NCI-H526 (cell line): ENCODE measurements at regions not wholly inside any gene's neighbourhood (a gene's known extent, or its start where the extent isn't known, plus 50 kb on each side); places are given as distances from the start of the nearest gene placed in this dataset.
"Not testable (repeated sequence)": the region's sequence is repeated elsewhere in the genome, so short reads cannot be mapped to it uniquely, and the experiment has no call there.

ENCODE experiments used
- DNase-seq, 2 experiments: peaks; one replicate each; lab custom pipeline; 2025; lab: John Stamatoyannopoulos, UW

- DNase-seq = no peak
Observed at GRCh38 chr1:47491341-47491753, 53.5 kb downstream of the FOXD2 start.

- no peak for DNase-seq
Observed at GRCh38 chr1:47495176-47495713, 57.4 kb downstream of the FOXD2 start.

DNA sequence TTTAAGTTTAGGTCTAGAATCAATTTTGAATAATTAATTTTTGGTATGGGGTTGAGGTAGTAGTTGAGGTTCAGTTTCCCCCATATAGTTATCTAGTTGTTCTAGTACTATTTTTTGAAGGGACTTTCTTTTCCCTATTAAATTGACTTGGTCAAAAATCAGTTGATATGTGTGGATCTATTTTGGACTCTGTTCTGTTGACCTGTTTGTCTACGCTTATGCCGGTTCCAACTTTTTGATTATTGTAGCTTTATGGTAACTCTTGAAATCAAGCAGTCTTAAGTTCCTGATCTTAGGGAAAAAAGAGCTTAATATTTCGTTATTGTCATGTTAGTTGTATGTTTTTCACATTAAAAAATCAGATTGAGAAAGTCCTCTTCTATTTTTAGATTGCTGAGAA is 60.7 kb downstream of the FOXD2 start:
- no peak for DNase-seq

GRCh38 chr1:47501069-47501468 is 63.2 kb downstream of the FOXD2 start:
- no peak for DNase-seq

DNA sequence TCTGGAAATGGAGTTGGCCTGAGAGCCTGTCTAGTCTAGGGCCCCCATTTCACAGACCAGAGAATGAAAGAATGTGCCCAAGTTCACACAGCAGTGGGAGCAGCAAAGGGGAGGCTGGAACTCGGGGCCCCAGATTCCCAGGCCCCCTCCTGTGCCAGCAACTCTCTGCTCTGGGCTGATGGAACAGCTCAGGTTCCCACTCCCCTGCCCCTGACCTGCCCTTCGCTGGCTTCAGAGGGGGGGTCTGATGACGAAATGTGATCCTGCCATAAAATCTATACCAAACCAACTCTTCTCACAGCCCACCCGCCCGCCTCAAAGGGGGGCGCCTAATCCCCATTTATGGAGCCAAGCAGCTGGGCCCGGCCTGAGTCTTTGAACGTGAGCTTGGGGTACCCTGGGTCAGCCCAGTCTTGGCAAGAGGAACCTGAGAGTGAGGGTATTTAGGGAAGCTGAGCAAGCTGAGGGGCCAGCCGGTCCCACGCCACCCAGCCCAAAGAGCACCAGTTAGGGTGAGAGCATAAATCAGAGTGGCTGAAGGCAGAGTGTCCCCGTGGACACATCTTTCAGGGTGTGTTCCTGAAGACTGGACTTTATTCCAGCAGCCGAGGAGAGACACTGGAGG is 65.0 kb downstream of the FOXD2 start:
- no peak for DNase-seq

- not testable (repeated sequence) for DNase-seq
Observed at GRCh38 chr1:47504840-47505239, 67.0 kb downstream of the FOXD2 start.

DNA sequence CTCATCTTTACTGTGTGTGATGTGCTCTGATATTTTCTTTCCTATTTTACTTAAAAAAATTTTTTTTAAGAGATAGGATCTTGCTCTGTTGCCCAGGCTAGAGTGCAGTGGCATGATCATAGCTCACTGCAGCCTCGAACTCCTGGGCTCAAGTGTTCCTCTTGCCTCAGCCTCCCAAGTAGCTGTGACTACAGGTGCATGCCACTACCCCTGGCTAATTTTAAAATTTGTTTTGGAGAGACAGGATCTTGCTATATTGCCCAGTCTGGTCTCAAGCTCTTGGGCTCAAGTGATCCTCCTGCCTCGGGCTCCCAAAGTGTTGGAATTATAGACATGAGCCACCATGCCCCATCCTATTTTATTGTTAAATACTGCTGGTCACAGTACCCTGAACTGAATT is 67.4 kb downstream of the FOXD2 start:
- no peak for DNase-seq

GRCh38 chr1:47506053-47506452 is 68.2 kb downstream of the FOXD2 start:
- DNase-seq = no peak

GRCh38 chr1:47507144-47507543 is 69.3 kb downstream of the FOXD2 start:
- no peak for DNase-seq

- DNase-seq = peak in 1 of 2 experiments; percentile 60
Observed at GRCh38 chr1:47507881-47508701, 70.2 kb downstream of the FOXD2 start.

DNA sequence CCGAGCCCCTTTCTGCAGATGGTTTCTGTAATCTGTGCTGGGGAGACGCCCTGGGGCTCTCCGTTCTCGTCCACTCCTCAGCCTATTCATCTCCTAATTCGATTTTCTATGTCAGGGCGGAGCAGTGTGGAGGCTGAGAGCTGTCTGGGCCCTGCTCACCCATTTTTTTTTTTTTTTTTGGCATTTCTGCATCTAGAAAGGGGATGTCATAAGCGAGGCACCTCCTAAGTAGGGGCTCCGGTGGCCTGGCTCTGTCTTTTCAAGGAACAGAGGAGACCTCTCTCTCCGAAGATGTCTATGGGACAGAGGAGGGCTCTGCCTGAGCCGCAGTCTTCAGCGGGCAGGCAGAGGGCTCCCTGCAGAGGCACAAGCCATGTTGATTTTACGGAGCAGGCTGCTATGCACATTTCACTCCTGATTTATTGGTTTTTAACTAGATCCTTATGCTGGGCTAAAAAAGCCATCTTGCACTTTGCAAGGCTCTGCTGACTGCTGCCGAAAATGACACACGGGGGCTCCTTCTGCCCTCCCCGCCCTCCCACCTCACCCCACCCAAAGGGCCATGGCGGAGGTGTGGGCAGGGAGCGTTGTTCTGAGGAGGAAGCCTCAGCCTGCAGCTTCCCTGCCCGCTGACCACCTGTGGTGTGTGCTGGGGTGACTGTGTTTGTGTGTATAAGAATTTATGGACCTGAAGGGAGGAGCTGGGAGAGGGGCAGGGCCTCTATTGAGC is 71.0 kb downstream of the FOXD2 start:
- no peak for DNase-seq

GRCh38 chr1:47510282-47510811 is 72.5 kb downstream of the FOXD2 start:
- no peak for DNase-seq

- no peak for DNase-seq
Observed at GRCh38 chr1:47511825-47512224, 74.0 kb downstream of the FOXD2 start.

- no peak for DNase-seq
Observed at GRCh38 chr1:47513393-47513792, 75.5 kb downstream of the FOXD2 start.

- no peak for DNase-seq
Observed at GRCh38 chr1:47514229-47514628, 76.4 kb downstream of the FOXD2 start.

DNA sequence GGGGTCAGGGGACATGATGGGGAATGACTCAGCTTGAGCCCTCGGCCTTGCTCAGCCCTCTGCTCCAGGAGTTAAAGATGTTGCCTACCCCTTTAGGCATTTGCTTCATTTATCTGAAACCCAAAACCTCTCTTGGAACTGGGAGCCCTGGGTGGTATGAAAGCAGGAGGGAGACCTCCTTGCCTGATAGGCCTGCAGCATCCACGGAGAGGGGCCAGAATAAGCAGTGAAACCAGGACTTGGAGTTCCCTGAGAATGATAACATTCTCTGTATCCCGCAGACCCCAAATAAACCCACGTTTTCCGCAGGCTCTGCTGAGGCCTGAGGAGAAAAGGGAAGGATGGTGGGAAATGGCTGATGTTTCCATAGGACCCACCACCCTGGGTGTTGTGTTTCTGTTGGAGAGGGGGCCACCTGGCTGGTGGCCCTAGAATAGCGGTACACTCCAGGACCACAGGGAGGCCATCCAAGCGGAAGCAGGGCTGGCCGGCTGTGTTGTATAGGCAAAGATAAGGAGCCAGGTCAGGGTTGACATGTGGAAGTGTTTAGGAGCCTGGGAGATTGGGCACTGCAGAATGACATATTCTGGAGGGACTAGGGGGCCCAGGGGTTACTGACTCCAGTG is 77.4 kb downstream of the FOXD2 start:
- peak in 1 of 2 experiments; percentile 11 for DNase-seq

DNA sequence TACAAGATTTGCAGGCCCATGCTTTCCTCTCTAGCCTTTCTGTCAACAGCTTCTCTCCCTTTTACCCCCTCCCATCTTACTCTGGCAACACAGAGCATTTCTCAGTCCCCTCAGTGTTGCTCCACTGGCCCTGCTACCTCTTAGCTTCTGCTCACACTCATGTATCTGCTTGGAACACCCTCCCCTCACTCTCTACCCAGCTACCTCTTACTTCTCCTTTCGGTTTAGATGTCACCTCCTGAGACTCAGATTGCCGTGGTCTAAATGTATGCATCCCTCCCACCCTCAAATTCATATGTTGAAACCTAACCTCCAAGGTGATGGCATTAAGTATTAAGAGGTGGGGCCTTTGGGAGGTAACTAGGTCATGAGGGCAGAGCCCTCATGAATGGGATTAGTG is 80.1 kb downstream of the FOXD2 start:
- DNase-seq = no peak

DNA sequence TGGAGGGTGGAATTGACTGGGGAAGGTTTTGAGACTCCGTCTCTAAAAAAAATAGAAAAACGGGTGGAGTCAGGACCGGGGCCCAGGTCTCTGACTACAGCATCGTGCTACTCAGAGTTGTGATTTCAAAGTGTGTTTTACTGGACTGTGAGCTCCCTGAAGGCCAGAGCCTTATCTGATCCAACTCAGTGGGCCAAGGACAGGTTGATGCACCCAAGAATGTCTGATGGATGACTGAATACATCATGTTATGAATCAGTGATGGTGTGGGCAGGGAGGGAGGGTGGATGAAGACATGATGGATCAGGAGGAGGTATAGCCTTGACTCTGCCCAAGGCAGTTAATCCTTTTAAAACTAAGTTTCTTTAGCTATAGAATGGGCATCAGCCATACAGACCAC is 81.6 kb downstream of the FOXD2 start:
- no peak for DNase-seq

DNA sequence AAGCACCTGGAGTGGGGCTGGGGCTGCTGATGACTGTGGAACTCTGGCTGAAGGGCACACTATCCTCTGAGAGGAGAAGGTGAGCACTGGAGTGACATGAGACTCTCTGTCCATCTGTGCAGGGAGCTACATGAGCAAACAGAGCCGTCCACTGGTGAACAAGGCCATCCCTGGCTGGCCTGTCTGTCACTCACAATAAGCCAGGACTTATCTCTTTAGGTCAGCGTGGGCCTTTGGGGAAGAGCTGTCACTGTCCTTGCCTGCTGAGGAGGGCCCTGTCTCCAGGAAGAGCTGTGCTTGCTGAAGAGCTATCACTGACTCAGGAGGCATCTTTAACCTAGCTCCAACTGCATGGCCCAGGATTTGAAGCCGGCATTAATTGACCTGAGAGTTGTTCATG is 82.1 kb downstream of the FOXD2 start:
- DNase-seq = no peak

GRCh38 chr1:47521034-47521881 is 83.4 kb downstream of the FOXD2 start:
- no peak for DNase-seq
